ENCODE measurements at regions not wholly inside any gene's neighbourhood (a gene's known extent, or its start where the extent isn't known, plus 50 kb on each side); places are given as distances from the start of the nearest gene placed in this dataset.

DNA sequence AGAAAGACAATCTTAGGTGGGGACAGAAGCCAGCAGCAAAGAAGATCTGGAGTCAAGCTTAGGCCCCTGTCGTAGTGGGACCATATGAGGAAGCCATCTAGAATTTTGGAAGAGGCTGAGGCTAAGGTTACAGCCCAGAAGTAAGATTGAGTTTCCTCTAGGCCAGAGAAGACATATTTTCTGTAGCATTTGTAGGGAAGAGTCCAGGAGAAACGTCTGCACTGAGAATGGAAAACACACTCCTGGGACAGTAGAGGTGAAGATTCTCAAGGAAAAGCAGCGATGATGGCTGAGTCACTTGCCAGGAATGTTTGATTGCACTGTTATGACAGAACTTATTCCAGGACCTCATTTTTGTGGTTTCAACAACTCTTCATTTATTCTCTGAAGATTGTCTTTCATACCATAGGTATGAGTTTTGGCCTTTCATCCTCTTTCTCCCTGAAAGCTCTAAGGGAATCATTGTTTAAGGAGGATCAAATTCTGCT, 107.2 kb downstream of the GTPBP8 start:
- Histone ChIP-seq H3K9me3 (ENCODE audit: control insufficient read depth, low read depth, low read length) (no peaks in the 10 kb centered on the region), H3K4me3 (ENCODE audit: low read length) (no peak overlapping the region), H3K4me1 (ENCODE audit: control insufficient read depth, low read depth, low read length) (peaks cover 26% of the 10 kb centered on the region), H3K27me3 (ENCODE audit: control insufficient read depth, insufficient read depth, low read length) (no peaks in the 10 kb centered on the region), H3K9ac (ENCODE audit: low read length) (no peak overlapping the region), H3K36me3 (ENCODE audit: control insufficient read depth, low read depth, low read length) (no peaks in the 10 kb centered on the region), H3K27ac (ENCODE audit: low read length) (no peak overlapping the region)

GRCh38 chr3:113100063-113100462, 109.3 kb downstream of the GTPBP8 start:
- H3K27ac ChIP-seq (ENCODE audit: low read length) = no peak overlapping the region
- no peaks in the 10 kb centered on the region for H3K27me3 ChIP-seq (ENCODE audit: control insufficient read depth, insufficient read depth, low read length)
- H3K4me3 ChIP-seq (ENCODE audit: low read length) = no peak overlapping the region
- H3K4me1 ChIP-seq (ENCODE audit: control insufficient read depth, low read depth, low read length) = peaks cover 35% of the 10 kb centered on the region
- H3K9ac ChIP-seq (ENCODE audit: low read length) = no peak overlapping the region
- no peaks in the 10 kb centered on the region for H3K36me3 ChIP-seq (ENCODE audit: control insufficient read depth, low read depth, low read length)
- H3K9me3 ChIP-seq (ENCODE audit: control insufficient read depth, low read depth, low read length) = no peaks in the 10 kb centered on the region

GRCh38 chr3:113103588-113103987, 107.8 kb upstream of the BOC start:
- no peak overlapping the region for H3K9ac ChIP-seq (ENCODE audit: low read length)
- H3K4me3 ChIP-seq (ENCODE audit: low read length) = no peak overlapping the region
- peaks cover 43% of the 10 kb centered on the region for H3K4me1 ChIP-seq (ENCODE audit: control insufficient read depth, low read depth, low read length)
- H3K27ac ChIP-seq (ENCODE audit: low read length) = no peak overlapping the region
- H3K36me3 ChIP-seq (ENCODE audit: control insufficient read depth, low read depth, low read length) = no peaks in the 10 kb centered on the region
- no peaks in the 10 kb centered on the region for H3K9me3 ChIP-seq (ENCODE audit: control insufficient read depth, low read depth, low read length)
- no peaks in the 10 kb centered on the region for H3K27me3 ChIP-seq (ENCODE audit: control insufficient read depth, insufficient read depth, low read length)

DNA sequence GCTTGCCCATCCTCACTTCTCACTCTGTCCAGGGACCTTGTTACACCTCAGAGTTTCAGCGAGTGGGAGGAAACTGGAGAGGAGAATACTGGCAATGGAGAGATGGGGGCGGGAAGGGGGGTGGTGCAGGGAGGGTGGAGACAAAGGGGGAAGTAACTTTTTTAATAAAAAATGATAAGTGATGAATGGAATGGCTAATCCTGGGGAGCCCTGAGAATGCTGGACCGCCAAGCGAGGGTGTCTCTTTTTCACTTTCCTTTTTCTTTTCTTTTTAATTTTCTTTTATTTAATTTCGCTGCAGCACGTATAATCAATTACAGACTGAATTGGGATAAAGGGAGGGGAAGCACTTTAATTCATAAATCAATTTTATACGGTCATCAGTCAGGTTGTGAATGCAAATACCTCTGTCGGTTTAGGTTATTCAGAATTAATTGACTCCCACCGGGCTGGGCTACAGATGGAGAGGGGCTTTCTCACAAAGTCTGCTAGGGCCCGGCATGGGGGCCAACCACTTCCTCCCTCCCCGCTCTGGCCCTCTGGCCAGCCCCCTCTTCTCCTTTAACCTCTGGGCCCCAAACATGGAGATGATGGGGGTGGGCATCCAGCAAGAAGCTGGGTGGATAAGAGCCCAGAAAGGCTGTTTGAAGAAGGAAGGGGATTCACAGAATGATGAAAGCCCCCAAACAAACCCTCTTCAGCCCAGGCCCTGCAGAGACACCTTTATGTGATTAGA, 106.8 kb upstream of the BOC start:
- Histone ChIP-seq H3K4me3 (ENCODE audit: low read length) (peak overlapping the region; percentile 34), H3K9me3 (ENCODE audit: control insufficient read depth, low read depth, low read length) (no peaks in the 10 kb centered on the region), H3K9ac (ENCODE audit: low read length) (peak overlapping the region; percentile 56), H3K36me3 (ENCODE audit: control insufficient read depth, low read depth, low read length) (no peaks in the 10 kb centered on the region), H3K4me1 (ENCODE audit: control insufficient read depth, low read depth, low read length) (peaks cover 43% of the 10 kb centered on the region), H3K27me3 (ENCODE audit: control insufficient read depth, insufficient read depth, low read length) (no peaks in the 10 kb centered on the region), H3K27ac (ENCODE audit: low read length) (peak overlapping the region; percentile 80)

GRCh38 chr3:113105093-113105449, 106.3 kb upstream of the BOC start:
- peaks cover 43% of the 10 kb centered on the region for H3K4me1 ChIP-seq (ENCODE audit: control insufficient read depth, low read depth, low read length)
- H3K36me3 ChIP-seq (ENCODE audit: control insufficient read depth, low read depth, low read length) = no peaks in the 10 kb centered on the region
- H3K4me3 ChIP-seq (ENCODE audit: low read length) = peak overlapping the region; percentile 34
- H3K9ac ChIP-seq (ENCODE audit: low read length) = peak overlapping the region; percentile 56
- H3K9me3 ChIP-seq (ENCODE audit: control insufficient read depth, low read depth, low read length) = no peaks in the 10 kb centered on the region
- H3K27ac ChIP-seq (ENCODE audit: low read length) = peak overlapping the region; percentile 80
- no peaks in the 10 kb centered on the region for H3K27me3 ChIP-seq (ENCODE audit: control insufficient read depth, insufficient read depth, low read length)

DNA sequence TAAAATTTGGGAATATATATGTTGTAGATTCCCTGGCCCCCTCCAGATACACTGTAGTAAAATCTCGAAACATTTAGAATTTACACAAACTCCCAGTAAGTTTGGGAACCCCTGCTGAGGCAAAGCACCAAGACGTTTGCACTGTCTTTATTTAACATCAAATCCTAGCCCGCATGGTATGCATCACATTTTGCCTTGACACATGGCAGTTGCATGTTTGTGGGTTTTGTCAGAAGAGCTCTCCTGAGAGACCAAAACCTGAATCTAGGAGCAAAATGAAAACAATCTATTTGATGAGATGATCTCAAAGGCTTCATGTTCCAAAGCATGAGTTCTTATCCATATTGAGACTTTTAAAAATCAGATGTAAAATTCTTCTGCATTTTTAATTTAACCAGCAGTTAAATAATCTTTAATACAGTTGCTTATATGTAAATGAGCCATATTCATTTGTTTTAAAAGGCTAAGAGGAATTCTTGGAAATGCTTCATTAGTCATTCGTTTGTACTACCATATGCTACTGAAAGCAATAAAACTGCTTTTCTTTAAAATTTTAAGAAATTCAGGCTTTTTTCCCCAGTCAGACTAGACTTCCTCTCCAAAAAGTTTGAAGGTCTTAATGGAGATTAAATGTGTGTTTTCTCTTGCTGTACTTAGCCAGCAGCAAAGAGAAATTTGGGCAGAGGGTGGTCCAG, 105.2 kb upstream of the BOC start:
- H3K9ac ChIP-seq (ENCODE audit: low read length) = no peak overlapping the region
- peaks cover 43% of the 10 kb centered on the region for H3K4me1 ChIP-seq (ENCODE audit: control insufficient read depth, low read depth, low read length)
- H3K4me3 ChIP-seq (ENCODE audit: low read length) = no peak overlapping the region
- H3K36me3 ChIP-seq (ENCODE audit: control insufficient read depth, low read depth, low read length) = no peaks in the 10 kb centered on the region
- no peaks in the 10 kb centered on the region for H3K27me3 ChIP-seq (ENCODE audit: control insufficient read depth, insufficient read depth, low read length)
- H3K9me3 ChIP-seq (ENCODE audit: control insufficient read depth, low read depth, low read length) = no peaks in the 10 kb centered on the region
- no peak overlapping the region for H3K27ac ChIP-seq (ENCODE audit: low read length)

GRCh38 chr3:113110267-113110666, 101.1 kb upstream of the BOC start:
- Histone ChIP-seq H3K27ac (ENCODE audit: low read length) (no peak overlapping the region), H3K36me3 (ENCODE audit: control insufficient read depth, low read depth, low read length) (no peaks in the 10 kb centered on the region), H3K4me1 (ENCODE audit: control insufficient read depth, low read depth, low read length) (peaks cover 16% of the 10 kb centered on the region), H3K27me3 (ENCODE audit: control insufficient read depth, insufficient read depth, low read length) (no peaks in the 10 kb centered on the region), H3K9me3 (ENCODE audit: control insufficient read depth, low read depth, low read length) (no peaks in the 10 kb centered on the region), H3K9ac (ENCODE audit: low read length) (no peak overlapping the region), H3K4me3 (ENCODE audit: low read length) (no peak overlapping the region)

DNA sequence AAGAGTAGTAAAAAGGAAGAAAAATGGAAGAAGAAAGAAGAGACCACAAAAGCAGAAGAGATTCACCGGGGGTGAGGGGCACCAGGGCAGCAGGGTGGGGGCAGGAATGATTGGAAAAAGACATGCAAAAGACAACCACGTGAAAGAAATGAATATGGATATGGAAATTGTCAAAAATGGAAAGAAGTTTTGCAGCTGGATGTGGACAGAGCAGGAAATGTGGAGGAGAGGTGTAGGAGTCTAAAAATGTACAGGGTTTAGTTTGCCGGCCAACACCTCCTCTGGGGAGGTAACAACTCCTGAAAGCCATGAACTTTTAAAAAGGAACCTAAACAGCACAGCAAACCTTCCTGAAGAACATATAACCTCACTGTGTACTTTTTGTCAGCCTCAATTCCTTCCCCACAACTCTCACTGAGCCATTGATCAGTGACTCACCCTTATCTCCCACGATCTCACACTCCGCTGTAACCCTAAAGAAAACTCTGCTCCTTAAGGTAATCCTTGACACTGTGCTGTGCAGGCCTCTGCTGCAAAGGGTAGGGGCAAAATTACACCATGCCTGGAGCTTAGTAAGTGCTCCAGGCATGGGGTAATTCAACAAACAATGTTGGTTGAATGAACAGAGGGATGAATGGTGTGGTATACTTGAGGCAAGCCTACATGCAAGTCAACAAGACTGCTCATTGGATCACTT, 100.2 kb upstream of the BOC start:
- H3K36me3 ChIP-seq (ENCODE audit: control insufficient read depth, low read depth, low read length) = no peaks in the 10 kb centered on the region
- no peaks in the 10 kb centered on the region for H3K27me3 ChIP-seq (ENCODE audit: control insufficient read depth, insufficient read depth, low read length)
- no peak overlapping the region for H3K27ac ChIP-seq (ENCODE audit: low read length)
- no peak overlapping the region for H3K9ac ChIP-seq (ENCODE audit: low read length)
- no peaks in the 10 kb centered on the region for H3K9me3 ChIP-seq (ENCODE audit: control insufficient read depth, low read depth, low read length)
- peaks cover 8% of the 10 kb centered on the region for H3K4me1 ChIP-seq (ENCODE audit: control insufficient read depth, low read depth, low read length)
- no peak overlapping the region for H3K4me3 ChIP-seq (ENCODE audit: low read length)

DNA sequence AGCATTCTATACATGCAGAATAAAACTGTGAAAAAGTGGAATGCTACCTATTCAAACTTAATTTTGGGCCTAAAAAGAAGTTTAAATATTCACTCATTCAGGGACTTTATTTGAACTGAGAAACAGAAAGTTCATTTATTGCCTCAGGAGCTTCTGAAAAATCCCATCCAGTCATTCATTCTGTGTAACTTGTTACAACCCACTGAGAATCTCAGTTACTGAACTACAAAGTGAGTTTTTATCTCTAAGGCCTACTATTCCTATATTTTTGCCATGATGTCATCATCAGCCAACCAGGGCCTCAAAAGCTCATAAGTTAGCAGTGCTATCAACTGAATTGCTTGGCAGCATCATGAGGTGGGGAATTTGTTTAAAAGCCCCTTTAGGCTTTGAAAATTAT, 98.0 kb upstream of the BOC start:
- H3K36me3 ChIP-seq (ENCODE audit: control insufficient read depth, low read depth, low read length) = no peaks in the 10 kb centered on the region
- no peaks in the 10 kb centered on the region for H3K9me3 ChIP-seq (ENCODE audit: control insufficient read depth, low read depth, low read length)
- H3K27me3 ChIP-seq (ENCODE audit: control insufficient read depth, insufficient read depth, low read length) = no peaks in the 10 kb centered on the region
- no peaks in the 10 kb centered on the region for H3K4me1 ChIP-seq (ENCODE audit: control insufficient read depth, low read depth, low read length)
- H3K9ac ChIP-seq (ENCODE audit: low read length) = no peak overlapping the region
- H3K4me3 ChIP-seq (ENCODE audit: low read length) = no peak overlapping the region
- H3K27ac ChIP-seq (ENCODE audit: low read length) = no peak overlapping the region

DNA sequence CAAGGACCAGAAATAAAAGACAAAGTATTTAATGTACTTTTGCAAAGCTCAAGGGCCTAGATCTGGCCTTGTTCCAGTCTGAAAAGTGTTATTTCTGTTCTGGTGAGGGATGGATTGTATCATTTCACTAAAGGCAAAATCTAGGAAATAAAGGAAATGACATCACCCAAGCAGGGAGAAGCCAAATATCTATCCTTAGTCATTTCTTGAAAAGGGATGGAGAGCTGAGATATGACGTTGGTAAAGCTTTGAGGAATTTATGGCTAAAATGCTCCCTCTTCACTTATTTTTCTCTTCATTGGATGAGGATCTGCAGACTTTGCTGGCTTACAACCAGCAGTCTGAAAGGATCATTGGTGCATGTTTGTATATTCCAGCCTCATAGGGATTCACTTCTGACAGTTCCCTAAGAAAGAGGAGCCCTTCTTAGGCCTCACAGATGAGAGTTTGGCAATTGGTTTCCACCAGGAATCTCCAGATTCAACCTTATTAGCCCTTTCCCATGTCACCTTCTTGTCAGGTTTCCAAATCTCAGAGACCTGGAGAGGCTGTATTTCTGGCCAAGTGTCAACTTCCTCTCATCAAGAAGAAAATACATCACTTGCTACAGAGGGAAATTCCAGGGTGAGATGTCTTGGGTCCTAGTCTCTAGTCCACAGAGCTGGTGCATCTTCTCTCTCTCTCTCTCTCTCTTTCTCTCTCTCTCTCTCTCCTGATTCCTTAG, 93.7 kb upstream of the BOC start:
- Histone ChIP-seq H3K36me3 (ENCODE audit: control insufficient read depth, low read depth, low read length) (no peaks in the 10 kb centered on the region), H3K27me3 (ENCODE audit: control insufficient read depth, insufficient read depth, low read length) (no peaks in the 10 kb centered on the region), H3K9me3 (ENCODE audit: control insufficient read depth, low read depth, low read length) (no peaks in the 10 kb centered on the region), H3K4me3 (ENCODE audit: low read length) (no peak overlapping the region), H3K9ac (ENCODE audit: low read length) (no peak overlapping the region), H3K4me1 (ENCODE audit: control insufficient read depth, low read depth, low read length) (no peaks in the 10 kb centered on the region), H3K27ac (ENCODE audit: low read length) (no peak overlapping the region)

DNA sequence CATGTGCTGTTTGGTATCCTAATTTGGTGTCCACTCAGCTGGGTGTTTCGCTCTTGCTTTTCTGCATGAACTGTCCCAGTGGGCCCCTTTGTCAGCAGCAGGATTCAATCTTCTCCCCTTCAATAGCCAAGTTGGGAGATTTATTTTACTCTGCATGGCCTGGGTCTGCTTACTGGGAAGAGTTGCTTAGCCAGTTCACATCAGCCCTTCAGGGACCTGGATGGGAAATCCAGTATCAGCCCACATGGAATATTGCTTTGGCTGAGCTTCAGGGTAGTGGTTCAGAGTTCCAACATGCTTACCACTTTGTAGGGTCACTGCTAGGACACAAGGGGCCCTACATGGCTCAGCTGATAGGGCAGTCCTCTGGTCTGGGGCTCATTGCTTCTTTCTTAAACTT, 93.0 kb upstream of the BOC start:
- Histone ChIP-seq H3K4me3 (ENCODE audit: low read length) (no peak overlapping the region), H3K27me3 (ENCODE audit: control insufficient read depth, insufficient read depth, low read length) (no peaks in the 10 kb centered on the region), H3K27ac (ENCODE audit: low read length) (no peak overlapping the region)

More for the DNA sequence above, 93.0 kb upstream of the BOC start:
- Histone ChIP-seq H3K36me3 (ENCODE audit: control insufficient read depth, low read depth, low read length) (no peaks in the 10 kb centered on the region), H3K9me3 (ENCODE audit: control insufficient read depth, low read depth, low read length) (no peaks in the 10 kb centered on the region), H3K4me1 (ENCODE audit: control insufficient read depth, low read depth, low read length) (no peaks in the 10 kb centered on the region), H3K9ac (ENCODE audit: low read length) (no peak overlapping the region)
